B cell (primary cell): ENCODE measurements at regions not wholly inside any gene's neighbourhood (a gene's known extent, or its start where the extent isn't known, plus 50 kb on each side); places are given as distances from the start of the nearest gene placed in this dataset.

Source experiments
- ATAC-seq: fragments of 200-7000 bp; cut with Tn5 transposase; one replicate; pipeline ENCODE4 v1.10.0; 2021; ENCODE audit warnings: low read depth, mild to moderate bottlenecking, moderate number of reproducible peaks, moderate library complexity
- CTCF ChIA-PET: fragments of 350-600 bp; sonication (Branson Sonifier 250); formaldehyde crosslinking; loops from one replicate; lab custom pipeline; 2021; ENCODE audit warnings: antibody characterized with exemption, inconsistent platforms; lab: Charles Lee
- POLR2A ChIA-PET: fragments of 350-600 bp; sonication (Branson Sonifier 250); formaldehyde crosslinking; loops from one replicate; lab custom pipeline; 2021; ENCODE audit warnings: antibody characterized with exemption; lab: Charles Lee
- DNase-seq: peaks from one replicate; pipeline ENCODE4 v3.0.0; 2013
- H2AFZ ChIP-seq: 2 replicates; pipeline ENCODE4 v1.6.1; 2012; ENCODE audit warnings: mild to moderate bottlenecking, low read depth, low read length; ENCODE audit not compliant: insufficient read depth, poor library complexity, severe bottlenecking
- H3K27ac ChIP-seq, 2 donors: 1 replicate in 1 of 2; 2 replicates in 1 of 2; pipeline ENCODE4 v1.5.1; 2012 to 2013; ENCODE audit warnings: low read length in 2 of 2, mild to moderate bottlenecking in 2 of 2, moderate library complexity in 1 of 2
- H3K27me3 ChIP-seq, 4 experiments: fragments of 200-600 bp in 1 of 4; sonication (generic) in 1 of 4; replicated peaks in 1 of 4; 1 replicate in 2 of 4; 2 replicates in 2 of 4; pipeline versions ENCODE4 v1.6.1 to v1.7.0; 2013 to 2016; ENCODE audit warnings: low read length in 3 of 4, mild to moderate bottlenecking in 2 of 4, mixed read lengths in 1 of 4, moderate library complexity in 1 of 4; ENCODE audit not compliant: insufficient read depth in 4 of 4, control insufficient read depth in 3 of 4; ENCODE audit errors: control extremely low read depth in 1 of 4
- H3K36me3 ChIP-seq, 2 experiments: replicated peaks in 1 of 2; 1 replicate in 1 of 2; 2 replicates in 1 of 2; pipeline versions ENCODE4 v1.6.1 to v1.7.1; 2013; ENCODE audit warnings: low read length in 1 of 2; ENCODE audit not compliant: insufficient read depth in 2 of 2, control insufficient read depth in 1 of 2; ENCODE audit errors: control extremely low read depth in 1 of 2, extremely low read depth in 1 of 2
- H3K4me1 ChIP-seq, 2 donors: fragments of 200-600 bp in 1 of 2; sonication (generic) in 1 of 2; 1 replicate in 1 of 2; 2 replicates in 1 of 2; pipeline versions ENCODE4 v1.5.1 to v1.6.1; 2013 to 2017; ENCODE audit warnings: low read length in 2 of 2; ENCODE audit not compliant: control insufficient read depth in 2 of 2, insufficient read depth in 2 of 2
- H3K4me2 ChIP-seq: replicated peaks from 2 replicates; pipeline ENCODE3; 2012; ENCODE audit warnings: mild to moderate bottlenecking, low read depth, low read length; ENCODE audit not compliant: poor library complexity, severe bottlenecking
- H3K4me3 ChIP-seq, 5 experiments: fragments of 200-600 bp in 1 of 5; sonication (generic) in 1 of 5; 1 replicate in 3 of 5; 2 replicates in 2 of 5; pipeline versions ENCODE4 v1.5.1 to v1.7.0; 2011 to 2016; ENCODE audit warnings: low read length in 4 of 5, mild to moderate bottlenecking in 4 of 5, low read depth in 2 of 5, control low read depth in 1 of 5, moderate library complexity in 1 of 5; ENCODE audit not compliant: insufficient read depth in 1 of 5; ENCODE audit errors: control extremely low read depth in 1 of 5, extremely low read depth in 1 of 5
- H3K79me2 ChIP-seq: fragments of 200-600 bp; sonication (generic); one replicate; pipeline ENCODE4 v1.6.0; 2016; ENCODE audit warnings: low read length; ENCODE audit not compliant: control insufficient read depth, insufficient read depth
- H3K9ac ChIP-seq: fragments of 200-600 bp; sonication (generic); 2 replicates; pipeline ENCODE4 v1.6.1; 2017; ENCODE audit warnings: mild to moderate bottlenecking, low read length, moderate library complexity
- H3K9me3 ChIP-seq, 3 donors: one replicate each; pipeline versions ENCODE4 v1.6.1 to v1.7.1; 2013; ENCODE audit warnings: low read length in 2 of 3; ENCODE audit not compliant: control insufficient read depth in 2 of 3, insufficient read depth in 1 of 3; ENCODE audit errors: control extremely low read depth in 1 of 3
- H4K20me1 ChIP-seq: 2 replicates; pipeline ENCODE4 v1.6.0; 2012; ENCODE audit warnings: mild to moderate bottlenecking, low read length; ENCODE audit not compliant: insufficient read depth, control insufficient read depth, poor library complexity, severe bottlenecking
- H3K27ac Mint-ChIP-seq: one replicate; pipeline ENCODE4 v1.8.0; 2021; ENCODE audit warnings: mixed read lengths
- H3K27me3 Mint-ChIP-seq: one replicate; pipeline ENCODE4 v1.8.0; 2021; ENCODE audit warnings: mixed read lengths
- H3K4me1 Mint-ChIP-seq: one replicate; pipeline ENCODE4 v1.8.0; 2021; ENCODE audit warnings: mixed read lengths
- H3K4me3 Mint-ChIP-seq: one replicate; pipeline ENCODE4 v1.8.0; 2021; ENCODE audit warnings: mixed read lengths
- H3K9me3 Mint-ChIP-seq: one replicate; pipeline ENCODE4 v1.8.0; 2022; ENCODE audit warnings: mixed read lengths; ENCODE audit not compliant: insufficient read depth
- EZH2 ChIP-seq: IDR thresholded peaks from 2 replicates; pipeline ENCODE4 v1.6.1; 2012; ENCODE audit warnings: borderline replicate concordance, low read depth, mild to moderate bottlenecking, moderate library complexity, low read length; ENCODE audit not compliant: insufficient read depth, poor library complexity, severe bottlenecking
- WGBS: methylation state at CpG from one replicate; pipeline ENCODE4 v1.1.5; 2013; ENCODE audit warnings: missing lambda C conversion rate; ENCODE audit not compliant: insufficient coverage; 5-methylcytosine and 5-hydroxymethylcytosine counted together
- intact Hi-C: fragments of 100-400 bp; cut with micrococcal nuclease; formaldehyde crosslinking; loops from one replicate; pipeline ENCODE4 v1.10.0; 2022
- TF ChIP-seq, protein P1 (sequence below): fragments of 200-600 bp; IDR thresholded peaks from one replicate; pipeline ENCODE4 v1.8.0; 2022; ENCODE audit warnings: antibody characterized with exemption, mild to moderate bottlenecking

DNA sequence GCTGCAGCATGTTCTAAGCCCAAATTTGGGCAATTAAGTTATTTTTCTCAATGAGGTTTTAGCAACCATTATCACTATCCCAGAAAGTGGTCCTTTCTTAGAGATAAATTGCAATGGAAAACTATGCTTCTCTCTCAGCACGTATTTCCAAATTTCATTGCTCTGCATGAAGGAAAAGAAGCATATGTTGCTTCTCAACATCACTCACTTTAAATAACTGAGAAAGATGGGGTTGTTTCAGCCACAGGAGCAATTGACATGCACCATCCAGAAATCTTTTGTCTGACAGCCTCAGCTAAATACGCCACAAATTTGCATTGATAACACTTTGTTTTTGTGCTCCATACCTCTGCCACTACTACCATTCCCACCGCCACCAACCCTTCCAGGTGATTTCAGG lies 157.6 kb upstream of the PKN2 start:
- no peaks in the 10 kb centered on the region for H3K4me1 Mint-ChIP-seq
- POLR2A ChIA-PET: no interaction called here
- intact Hi-C loops: no loop called here

DNA sequence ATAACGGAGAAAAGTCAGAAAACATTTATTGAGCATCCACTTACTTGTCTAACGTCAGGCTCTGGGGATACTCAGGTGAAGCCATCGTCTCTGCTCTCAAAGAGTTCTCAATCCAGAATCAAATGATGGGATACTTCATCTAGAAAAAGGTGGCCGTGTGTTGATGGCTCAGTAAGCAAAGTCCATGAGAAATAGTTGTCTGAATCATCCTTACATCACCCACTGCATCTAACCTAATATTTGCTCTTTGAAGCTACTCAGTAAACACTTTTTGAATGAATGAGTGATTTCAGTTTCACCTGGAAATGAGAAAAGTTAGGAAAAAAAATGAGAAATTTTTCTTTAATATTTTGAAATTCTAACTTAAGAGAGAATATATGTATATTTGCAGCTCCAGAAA lies 155.3 kb upstream of the PKN2 start:
- peaks cover 8% of the 10 kb centered on the region for H3K27me3 Mint-ChIP-seq
- Histone ChIP-seq H2AFZ (no peak overlapping the region), H3K4me3 (no peak overlapping the region), H3K27me3 (no peaks in the 10 kb centered on the region), H3K36me3 (no peaks in the 10 kb centered on the region), H4K20me1 (no peaks in the 10 kb centered on the region), H3K79me2 (no peaks in the 10 kb centered on the region), H3K9ac (no peak overlapping the region), H3K9me3 (no peaks in the 10 kb centered on the region), H3K4me2 (no peak overlapping the region), H3K27ac (no peak overlapping the region), H3K4me1 (no peaks in the 10 kb centered on the region)
- H3K9me3 Mint-ChIP-seq: no peaks in the 10 kb centered on the region
- POLR2A ChIA-PET: no interaction called here
- no peak overlapping the region for H3K27ac Mint-ChIP-seq
- DNase-seq (no peak), ATAC-seq (no peak)
- TF ChIP-seq, protein P1, sequence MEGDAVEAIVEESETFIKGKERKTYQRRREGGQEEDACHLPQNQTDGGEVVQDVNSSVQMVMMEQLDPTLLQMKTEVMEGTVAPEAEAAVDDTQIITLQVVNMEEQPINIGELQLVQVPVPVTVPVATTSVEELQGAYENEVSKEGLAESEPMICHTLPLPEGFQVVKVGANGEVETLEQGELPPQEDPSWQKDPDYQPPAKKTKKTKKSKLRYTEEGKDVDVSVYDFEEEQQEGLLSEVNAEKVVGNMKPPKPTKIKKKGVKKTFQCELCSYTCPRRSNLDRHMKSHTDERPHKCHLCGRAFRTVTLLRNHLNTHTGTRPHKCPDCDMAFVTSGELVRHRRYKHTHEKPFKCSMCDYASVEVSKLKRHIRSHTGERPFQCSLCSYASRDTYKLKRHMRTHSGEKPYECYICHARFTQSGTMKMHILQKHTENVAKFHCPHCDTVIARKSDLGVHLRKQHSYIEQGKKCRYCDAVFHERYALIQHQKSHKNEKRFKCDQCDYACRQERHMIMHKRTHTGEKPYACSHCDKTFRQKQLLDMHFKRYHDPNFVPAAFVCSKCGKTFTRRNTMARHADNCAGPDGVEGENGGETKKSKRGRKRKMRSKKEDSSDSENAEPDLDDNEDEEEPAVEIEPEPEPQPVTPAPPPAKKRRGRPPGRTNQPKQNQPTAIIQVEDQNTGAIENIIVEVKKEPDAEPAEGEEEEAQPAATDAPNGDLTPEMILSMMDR: no peak
- TF ChIP-seq EZH2: no peak
- CTCF ChIA-PET: no interaction called here
- WGBS: 100% methylated on average over 2 of the region's 4 CpGs
- H3K4me3 Mint-ChIP-seq: no peak overlapping the region
- no peaks in the 10 kb centered on the region for H3K4me1 Mint-ChIP-seq
- intact Hi-C loops: no loop called here

More for the DNA sequence above, 157.6 kb upstream of the PKN2 start:
- Histone ChIP-seq H3K27ac (no peak overlapping the region), H3K9me3 (no peaks in the 10 kb centered on the region), H3K36me3 (no peaks in the 10 kb centered on the region), H3K79me2 (no peaks in the 10 kb centered on the region), H2AFZ (no peak overlapping the region), H4K20me1 (no peaks in the 10 kb centered on the region), H3K4me2 (no peak overlapping the region), H3K4me3 (no peak overlapping the region), H3K9ac (no peak overlapping the region), H3K27me3 (no peaks in the 10 kb centered on the region), H3K4me1 (no peaks in the 10 kb centered on the region)
- WGBS: 100% methylated on average over 1 of the region's 3 CpGs
- Mint-ChIP-seq H3K27me3 (peaks cover 13% of the 10 kb centered on the region), H3K27ac (no peak overlapping the region), H3K9me3 (no peaks in the 10 kb centered on the region), H3K4me3 (no peak overlapping the region)
- CTCF ChIA-PET: no interaction called here
- TF ChIP-seq, protein P1: no peak
- no peak for TF ChIP-seq EZH2
- DNase-seq: no peak
- no peak for ATAC-seq
